Stimulated activated CD8-positive, alpha-beta memory T cell treated with anti-CD3 and anti-CD28 coated beads, Interleukin-7, amount 100 ng/mL, for 48 hours (primary cell): ENCODE measurements at regions not wholly inside any gene's neighbourhood (a gene's known extent, or its start where the extent isn't known, plus 50 kb on each side); places are given as distances from the start of the nearest gene placed in this dataset.
"Not testable (repeated sequence)": the region's sequence is repeated elsewhere in the genome, so short reads cannot be mapped to it uniquely, and the experiment has no call there.

ENCODE experiments used
- DNase-seq, 2 donors: peaks; one replicate each; pipeline ENCODE4 v3.0.0-alpha.2; 2020; ENCODE audit warnings: low read depth in 1 of 2; ENCODE audit errors: extremely low read depth in 1 of 2

DNA sequence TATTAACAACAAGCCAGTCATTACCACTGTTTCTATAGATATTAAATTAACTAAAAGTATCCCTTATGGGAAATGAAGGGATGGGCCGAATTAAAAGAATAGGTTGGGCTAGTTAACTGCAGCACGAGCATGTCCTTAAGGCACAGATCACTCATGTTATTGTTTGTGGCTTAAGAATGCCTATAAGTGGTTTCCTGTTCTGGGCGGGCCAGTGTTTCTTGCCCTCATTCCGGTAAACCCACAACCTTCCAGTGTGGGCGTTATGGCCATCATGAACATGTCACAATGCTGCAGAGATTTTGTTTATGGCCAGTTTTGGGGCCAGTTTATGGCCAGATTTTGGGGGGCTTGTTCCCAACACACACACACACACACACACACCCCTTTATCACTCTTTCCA is 705.4 kb upstream of the NCAM2 start:
- not testable (repeated sequence) for DNase-seq

DNA sequence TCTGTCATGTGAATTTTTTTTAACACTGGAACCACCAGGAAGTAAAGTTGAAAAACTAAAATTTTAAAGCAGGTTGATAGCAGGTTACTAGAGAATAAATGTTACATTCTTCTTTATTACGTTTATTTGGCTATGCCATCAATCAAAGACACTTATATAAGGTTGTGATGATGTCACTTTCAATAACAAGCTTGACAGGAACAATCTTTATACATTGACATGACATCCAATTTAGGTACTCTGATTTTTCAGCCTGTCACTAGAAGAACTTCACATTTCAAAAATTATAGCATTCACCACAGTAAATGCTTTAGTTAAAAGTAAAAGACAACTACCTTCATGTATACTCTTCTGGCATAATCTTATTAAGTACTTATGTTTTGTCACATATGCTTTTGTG is 696.8 kb upstream of the NCAM2 start:
- DNase-seq: no peak

DNA sequence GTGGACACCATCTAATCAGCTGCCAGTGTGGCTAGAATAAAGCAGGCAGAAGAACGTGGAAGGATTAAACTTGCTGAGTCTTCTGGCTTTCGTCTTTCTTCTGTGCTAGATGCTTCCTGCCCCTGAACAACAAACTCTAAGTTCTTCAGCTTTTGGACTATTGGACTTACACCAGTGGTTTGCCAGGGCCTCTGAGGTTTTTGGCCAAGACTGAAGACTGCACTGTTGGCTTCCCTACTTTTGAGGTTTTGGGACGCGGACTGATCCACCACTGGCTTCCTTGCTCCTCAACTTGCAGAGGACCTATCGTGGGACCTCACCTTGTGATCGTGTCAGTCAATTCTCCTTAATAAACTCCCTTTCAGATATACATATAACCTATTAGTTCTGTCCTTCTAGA is 696.1 kb upstream of the NCAM2 start:
- DNase-seq: no peak

- DNase-seq: no peak
These were observed 691.4 kb upstream of the NCAM2 start for GRCh38 chr21:20306836-20307235.

- no peak for DNase-seq
These were observed 689.5 kb upstream of the NCAM2 start for GRCh38 chr21:20308586-20309315.

DNA sequence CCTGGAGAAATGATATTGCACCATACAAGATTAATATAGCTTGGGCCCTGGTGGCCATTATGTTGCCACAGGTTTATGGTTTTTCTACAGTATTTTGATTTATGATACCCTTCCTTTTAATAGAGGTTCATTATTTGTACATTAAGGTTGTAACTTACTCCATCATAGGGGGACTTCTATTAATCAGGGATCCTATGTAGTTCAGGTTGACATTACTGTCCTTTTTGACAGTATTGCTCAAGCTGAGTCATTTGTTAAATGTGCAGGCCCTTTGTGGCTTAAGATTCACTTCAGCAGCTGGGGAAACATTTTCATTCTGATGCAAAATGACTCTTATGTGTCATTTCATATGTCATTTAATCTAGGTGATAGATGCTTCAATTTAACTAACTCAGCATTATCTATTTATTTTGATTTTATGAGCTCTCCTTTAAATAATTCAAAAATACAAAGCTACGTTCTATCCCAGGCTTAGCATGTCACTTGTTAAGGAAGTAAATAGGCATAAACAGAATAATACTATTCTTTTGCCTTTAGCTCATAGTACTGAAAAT is 686.9 kb upstream of the NCAM2 start:
- DNase-seq: no peak

DNA sequence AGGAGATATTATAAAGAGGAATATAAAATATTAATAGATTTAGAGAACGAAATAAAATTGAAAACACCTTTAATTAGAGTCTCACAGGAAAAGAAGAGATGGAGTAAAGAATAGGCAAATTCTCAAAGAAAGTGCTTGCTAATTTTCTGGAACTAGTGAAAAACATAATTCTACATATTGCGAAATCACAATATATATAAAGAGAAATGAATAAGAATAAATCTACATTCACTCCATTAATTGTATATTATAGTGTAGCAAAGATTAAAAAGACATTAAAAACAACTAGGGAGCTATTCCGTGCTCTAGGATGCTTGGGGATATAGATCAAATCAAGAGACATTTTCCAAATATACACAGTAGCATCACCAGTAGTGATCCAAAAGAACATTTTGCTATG is 685.2 kb upstream of the NCAM2 start:
- DNase-seq: no peak

- DNase-seq: no peak
These were observed 683.2 kb upstream of the NCAM2 start for GRCh38 chr21:20315042-20315441.

GRCh38 chr21:20329636-20330035 is 668.6 kb upstream of the NCAM2 start:
- no peak for DNase-seq

- no peak for DNase-seq
These were observed 667.6 kb upstream of the NCAM2 start for GRCh38 chr21:20330652-20331051.

DNA sequence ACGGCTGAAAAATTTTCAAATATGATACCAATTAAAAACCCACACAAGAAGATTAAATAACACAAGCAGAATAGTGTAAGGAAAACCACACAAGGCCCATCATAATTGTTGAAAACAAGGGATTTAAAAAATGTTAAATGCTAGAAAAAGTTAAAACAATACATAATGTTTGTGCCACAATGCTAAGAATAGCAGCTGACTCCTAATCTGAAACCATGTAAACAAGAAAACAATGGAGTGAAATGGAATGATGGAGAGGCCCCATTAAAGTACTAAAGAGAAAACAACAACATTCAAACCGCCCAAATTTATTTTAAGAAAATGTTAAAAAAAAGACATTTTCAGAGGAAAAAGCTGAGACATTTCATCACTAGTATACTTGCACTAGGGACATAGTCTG is 663.6 kb upstream of the NCAM2 start:
- no peak for DNase-seq

- no peak for DNase-seq
These were observed 656.8 kb upstream of the NCAM2 start for GRCh38 chr21:20341431-20341830.

DNA sequence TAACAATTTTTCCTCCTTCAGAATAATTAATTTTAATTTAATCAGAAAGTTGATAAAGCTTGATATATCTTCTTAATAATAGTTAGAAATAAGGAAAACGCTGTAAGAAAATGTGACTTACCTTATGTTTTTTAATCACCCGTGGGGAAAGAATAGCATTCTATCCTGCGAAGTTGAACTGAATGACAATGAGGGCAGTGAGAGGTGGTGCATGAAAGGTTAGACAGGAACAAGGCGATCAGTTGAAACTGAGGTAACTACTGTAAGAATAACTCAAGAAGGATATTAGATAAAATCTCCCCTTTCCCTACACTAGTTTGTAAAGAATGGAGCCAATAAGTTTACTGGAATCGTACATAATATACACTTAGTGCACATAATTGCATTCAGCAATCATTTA is 655.0 kb upstream of the NCAM2 start:
- no peak for DNase-seq

- no peak for DNase-seq
These were observed 647.1 kb upstream of the NCAM2 start for GRCh38 chr21:20351138-20351537.

- DNase-seq: no peak
These were observed 644.9 kb upstream of the NCAM2 start for GRCh38 chr21:20353351-20353750.

GRCh38 chr21:20373031-20373430 is 625.2 kb upstream of the NCAM2 start:
- no peak for DNase-seq

DNA sequence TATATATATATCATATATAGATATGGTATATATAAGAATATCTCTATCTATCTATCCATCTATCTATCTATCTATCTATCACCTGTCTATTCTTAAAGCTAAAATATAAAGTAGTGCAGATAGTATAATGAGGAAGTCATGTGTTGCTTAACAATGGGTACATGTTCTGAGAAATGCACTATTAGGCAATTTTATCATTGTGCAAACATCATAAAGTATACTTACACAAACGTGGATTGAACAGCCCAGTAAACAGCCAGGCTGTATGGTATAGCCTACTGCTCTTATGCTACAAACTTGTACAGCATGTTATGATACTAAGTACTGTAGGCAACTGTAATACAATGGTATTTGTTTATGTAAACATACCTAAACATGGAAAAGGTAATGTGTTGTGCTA is 621.0 kb upstream of the NCAM2 start:
- no peak for DNase-seq

DNA sequence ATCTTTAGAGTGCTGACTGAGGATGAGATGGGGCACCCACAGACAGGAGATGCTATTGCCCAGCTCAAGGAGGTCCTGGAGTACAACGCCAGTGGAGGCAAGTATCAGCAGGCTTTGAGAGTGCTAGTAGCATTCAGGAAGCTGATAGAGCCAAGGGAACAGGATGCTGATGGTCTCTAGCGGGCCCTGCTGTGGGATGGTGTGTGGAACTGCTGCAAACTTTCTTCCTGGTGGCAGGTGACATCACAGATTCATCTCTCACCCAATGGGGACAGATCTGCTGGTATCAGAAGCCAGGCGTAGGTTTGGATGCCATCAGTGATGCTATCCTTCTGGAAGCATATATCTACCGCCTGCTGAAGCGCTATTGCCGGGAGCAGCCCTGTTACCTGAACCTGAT is 609.8 kb upstream of the NCAM2 start:
- no peak for DNase-seq

GRCh38 chr21:20396798-20397197 is 601.4 kb upstream of the NCAM2 start:
- DNase-seq: no peak

DNA sequence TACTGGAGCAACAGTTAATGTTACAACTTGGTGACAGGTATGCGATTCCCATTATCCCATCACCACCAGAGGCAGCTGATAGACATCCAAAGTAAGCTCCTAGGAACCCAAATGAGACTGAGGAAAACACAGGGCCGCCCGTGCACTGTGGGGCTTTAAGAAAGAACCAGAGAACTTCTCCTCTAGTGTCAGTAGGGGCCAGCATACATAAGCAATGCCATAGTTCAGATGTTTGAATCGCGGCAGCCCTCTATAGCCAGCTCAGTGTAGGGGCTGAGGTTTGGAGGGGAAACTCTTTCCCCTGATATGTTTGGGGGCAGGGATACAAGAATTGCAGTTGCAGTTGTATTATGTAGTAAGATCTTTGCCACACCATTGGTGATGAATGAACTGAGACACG is 593.3 kb upstream of the NCAM2 start:
- DNase-seq: no peak

GRCh38 chr21:20418353-20418752 is 579.9 kb upstream of the NCAM2 start:
- no peak for DNase-seq

DNA sequence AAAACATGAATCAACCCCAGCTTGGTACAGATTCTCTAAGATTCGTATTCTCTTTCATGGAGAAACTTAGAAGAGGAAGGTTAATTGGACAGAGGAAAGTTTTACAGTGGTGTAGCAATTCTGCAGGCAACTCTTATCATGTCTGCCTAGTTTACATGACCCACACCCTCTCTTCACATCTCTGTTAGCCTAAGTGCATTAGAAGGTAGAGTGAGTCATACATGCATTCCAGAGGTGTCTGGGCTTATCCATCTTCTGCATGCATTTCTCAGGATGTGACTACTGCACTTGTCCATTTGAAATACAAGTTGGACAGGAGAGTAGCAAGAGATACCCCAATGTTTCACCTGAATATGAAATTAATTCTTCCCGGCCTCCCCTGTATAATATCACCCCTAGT is 578.4 kb upstream of the NCAM2 start:
- no peak for DNase-seq

- DNase-seq: no peak
These were observed 573.3 kb upstream of the NCAM2 start for GRCh38 chr21:20424943-20425342.
